HuH-7.5 (cell line): ENCODE measurements at regions not wholly inside any gene's neighbourhood (a gene's known extent, or its start where the extent isn't known, plus 50 kb on each side); places are given as distances from the start of the nearest gene placed in this dataset.
A peak's percentile ranks its signal among the peaks of the same experiment; 100 is the strongest.

ENCODE experiments used
- DNase-seq: peaks from one replicate; pipeline ENCODE4 v3.0.0; 2011; ENCODE audit warnings: low spot score

GRCh38 chr3:82940124-82940523 lies 1178.7 kb upstream of the GBE1 start:
- no peak for DNase-seq

- no peak for DNase-seq
Measured at GRCh38 chr3:82939491-82940097, 1178.1 kb upstream of the GBE1 start.

GRCh38 chr3:82938821-82939328 lies 1177.4 kb upstream of the GBE1 start:
- DNase-seq: no peak

- DNase-seq: no peak
Measured at GRCh38 chr3:82927309-82928253, 1166.1 kb upstream of the GBE1 start.

GRCh38 chr3:82891028-82891427 lies 1129.6 kb upstream of the GBE1 start:
- DNase-seq: peak; percentile 1

GRCh38 chr3:82883072-82883471 lies 1121.6 kb upstream of the GBE1 start:
- DNase-seq: no peak

GRCh38 chr3:82875401-82875800 lies 1114.0 kb upstream of the GBE1 start:
- DNase-seq: no peak

GRCh38 chr3:82839871-82840270 lies 1078.4 kb upstream of the GBE1 start:
- DNase-seq: no peak

GRCh38 chr3:82834098-82834497 lies 1072.7 kb upstream of the GBE1 start:
- no peak for DNase-seq

- DNase-seq: no peak
Measured at GRCh38 chr3:82824491-82824890, 1063.0 kb upstream of the GBE1 start.

GRCh38 chr3:82816086-82816485 lies 1054.6 kb upstream of the GBE1 start:
- no peak for DNase-seq

- no peak for DNase-seq
Measured at GRCh38 chr3:82815417-82816058, 1054.1 kb upstream of the GBE1 start.

- DNase-seq: no peak
Measured at GRCh38 chr3:82814660-82815059, 1053.2 kb upstream of the GBE1 start.

- no peak for DNase-seq
Measured at GRCh38 chr3:82807781-82808180, 1046.3 kb upstream of the GBE1 start.

GRCh38 chr3:82802501-82802900 lies 1041.1 kb upstream of the GBE1 start:
- no peak for DNase-seq

GRCh38 chr3:82800248-82800647 lies 1038.8 kb upstream of the GBE1 start:
- no peak for DNase-seq

GRCh38 chr3:82796765-82797164 lies 1035.3 kb upstream of the GBE1 start:
- DNase-seq: no peak

GRCh38 chr3:82791241-82791640 lies 1029.8 kb upstream of the GBE1 start:
- no peak for DNase-seq

- DNase-seq: no peak
Measured at GRCh38 chr3:82790307-82791097, 1029.1 kb upstream of the GBE1 start.

GRCh38 chr3:82783194-82783593 lies 1021.7 kb upstream of the GBE1 start:
- DNase-seq: no peak

GRCh38 chr3:82773207-82773606 lies 1011.8 kb upstream of the GBE1 start:
- no peak for DNase-seq

GRCh38 chr3:82764521-82764920 lies 1003.1 kb upstream of the GBE1 start:
- no peak for DNase-seq
